OCI-M2 (cell line): ENCODE measurements at regions not wholly inside any gene's neighbourhood (a gene's known extent, or its start where the extent isn't known, plus 50 kb on each side); places are given as distances from the start of the nearest gene placed in this dataset.
"Not testable (repeated sequence)": the region's sequence is repeated elsewhere in the genome, so short reads cannot be mapped to it uniquely, and the experiment has no call there.

Experiments used
- DNase-seq: peaks from one replicate; lab custom pipeline; 2025; ENCODE audit not compliant: unreplicated experiment; lab: John Stamatoyannopoulos, UW

DNA sequence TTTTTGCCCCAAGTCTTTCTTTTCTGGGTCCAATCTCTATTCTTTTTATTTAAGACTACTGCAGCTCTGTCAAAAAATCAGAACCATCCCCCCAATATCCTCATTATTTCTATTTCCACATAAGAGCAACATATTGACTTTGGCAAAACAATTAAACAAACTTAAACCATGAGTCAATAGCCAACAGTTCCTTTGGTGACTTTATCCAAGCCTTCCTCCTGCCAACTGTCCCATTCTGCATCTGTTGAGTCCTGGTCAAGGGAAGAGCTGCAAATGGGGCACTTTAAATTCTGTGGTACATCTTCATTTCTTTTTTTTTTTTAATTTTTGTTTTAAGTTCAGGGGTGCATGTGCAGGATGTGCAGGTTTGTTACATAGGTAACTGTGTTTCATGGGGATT is 1875.0 kb upstream of the PCDH7 start:
- DNase-seq, result no peak

- DNase-seq, result not testable (repeated sequence)
These were observed 1863.1 kb upstream of the PCDH7 start for GRCh38 chr4:28857028-28857427.

GRCh38 chr4:28868841-28869240 is 1851.3 kb upstream of the PCDH7 start:
- no peak for DNase-seq

GRCh38 chr4:28879178-28879577 is 1841.0 kb upstream of the PCDH7 start:
- DNase-seq, result no peak

DNA sequence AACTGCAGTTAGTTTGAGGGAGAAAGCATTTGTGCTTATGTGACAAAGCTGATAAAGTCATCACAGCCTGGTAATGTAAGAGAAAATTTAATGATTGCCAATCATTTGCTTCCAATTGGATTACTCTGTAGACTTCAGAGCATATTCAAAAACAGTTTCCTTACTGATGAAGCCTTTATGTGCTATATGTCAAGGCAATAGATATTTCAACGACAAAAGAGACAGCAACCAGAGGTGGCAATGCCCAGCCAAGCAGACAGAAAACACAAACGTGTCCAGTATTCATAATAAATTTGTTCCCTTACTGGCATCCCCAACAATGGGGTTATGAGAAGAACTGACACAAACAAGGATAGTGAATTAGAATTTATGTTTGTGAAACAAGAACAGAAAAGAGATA is 1840.3 kb upstream of the PCDH7 start:
- no peak for DNase-seq

DNA sequence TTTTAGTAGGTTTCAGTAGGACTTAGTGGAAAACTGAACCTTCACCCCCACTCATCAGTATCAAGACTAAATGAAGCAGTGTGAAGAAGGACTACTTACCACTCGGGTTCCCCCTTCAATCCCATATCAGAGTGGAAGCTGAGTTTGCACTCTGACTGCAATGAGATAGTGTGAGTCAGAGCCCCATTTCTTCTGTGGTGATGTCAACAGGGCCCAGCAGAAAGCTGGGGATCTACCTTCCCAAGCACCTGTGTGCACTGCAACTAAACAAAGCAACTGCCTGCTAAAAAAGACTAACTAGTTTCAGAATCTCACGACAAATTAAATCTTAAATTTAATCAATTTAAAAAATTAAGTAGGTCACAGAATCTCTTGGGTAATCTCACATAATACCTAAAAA is 1837.0 kb upstream of the PCDH7 start:
- no peak for DNase-seq

GRCh38 chr4:28886934-28887333 is 1833.2 kb upstream of the PCDH7 start:
- no peak for DNase-seq

GRCh38 chr4:28890949-28891775 is 1829.0 kb upstream of the PCDH7 start:
- no peak for DNase-seq

DNA sequence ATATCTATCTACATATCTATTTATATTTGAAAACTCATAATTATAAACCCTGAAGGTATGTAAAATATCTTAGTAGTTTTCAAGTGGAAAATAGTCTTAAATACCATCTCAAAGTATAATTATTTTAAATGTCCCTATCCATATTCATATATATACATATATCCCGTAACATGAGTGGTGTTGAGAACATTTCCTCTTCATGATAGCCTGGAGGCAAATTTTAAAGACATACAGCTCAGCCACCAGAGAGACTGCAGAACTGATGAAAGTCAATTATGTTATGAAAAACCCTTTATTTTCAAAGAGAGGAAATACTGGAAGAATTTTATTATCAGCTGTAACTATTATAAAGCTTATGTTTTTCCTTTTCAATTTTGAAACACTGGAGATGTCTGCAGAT is 1806.7 kb upstream of the PCDH7 start:
- no peak for DNase-seq

DNA sequence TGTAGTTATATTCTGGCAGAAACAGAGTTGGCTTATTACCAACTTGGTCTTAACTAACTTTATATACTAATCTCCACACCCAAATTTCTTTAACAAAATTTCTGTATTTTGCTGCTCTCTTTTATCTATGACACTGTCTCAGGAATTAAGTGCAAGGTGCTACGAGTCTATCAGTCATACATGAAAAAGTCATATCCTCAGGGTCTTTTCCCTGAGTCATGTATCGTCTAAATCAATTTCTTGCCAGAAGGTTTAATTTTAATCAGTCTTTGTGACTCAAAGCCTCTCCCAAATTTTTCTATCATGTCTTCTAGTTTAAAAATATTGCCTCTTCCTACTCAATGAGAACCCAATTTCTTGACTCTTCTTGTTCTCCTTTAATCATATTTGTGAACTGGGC is 1803.6 kb upstream of the PCDH7 start:
- DNase-seq, result no peak

- DNase-seq, result no peak
These were observed 1801.3 kb upstream of the PCDH7 start for GRCh38 chr4:28918871-28919270.

GRCh38 chr4:28921886-28922285 is 1798.3 kb upstream of the PCDH7 start:
- no peak for DNase-seq

DNA sequence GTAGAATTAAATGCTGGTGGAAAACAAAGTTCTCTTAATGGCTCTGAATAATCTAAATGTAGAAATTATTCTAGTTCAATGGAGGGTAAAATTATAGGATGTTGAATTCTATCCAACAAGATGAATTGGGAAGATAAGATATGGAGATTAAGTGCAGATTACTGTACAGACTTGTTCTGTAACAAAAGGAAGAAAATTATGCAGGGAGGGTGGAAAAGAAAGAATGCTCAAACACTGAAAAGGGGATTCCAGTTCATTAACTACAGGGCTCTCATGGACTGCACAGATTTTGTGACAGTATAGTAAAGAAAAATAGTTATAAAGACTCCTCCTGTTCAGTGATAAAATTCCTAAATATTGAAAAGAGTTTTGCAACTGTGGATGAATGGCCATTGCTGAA is 1794.0 kb upstream of the PCDH7 start:
- DNase-seq, result no peak

DNA sequence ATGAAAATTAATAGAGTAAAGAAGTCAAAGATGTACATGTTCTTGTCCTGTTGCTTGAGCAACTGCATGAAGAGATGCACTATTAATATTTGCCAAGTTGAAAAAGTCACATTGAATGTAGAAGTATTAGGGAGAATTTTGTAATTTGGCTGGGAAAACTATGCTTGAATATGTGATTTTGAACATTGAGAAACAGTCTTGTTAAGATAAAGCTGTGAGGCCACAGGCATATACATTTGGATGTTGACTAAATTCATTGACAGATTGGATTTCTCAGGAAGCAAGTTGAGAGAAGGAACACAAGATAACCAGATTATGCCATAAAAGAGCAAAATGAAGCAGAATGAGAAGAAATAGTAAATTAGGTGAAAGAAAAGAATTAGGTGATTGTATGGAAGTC is 1777.5 kb upstream of the PCDH7 start:
- no peak for DNase-seq

DNA sequence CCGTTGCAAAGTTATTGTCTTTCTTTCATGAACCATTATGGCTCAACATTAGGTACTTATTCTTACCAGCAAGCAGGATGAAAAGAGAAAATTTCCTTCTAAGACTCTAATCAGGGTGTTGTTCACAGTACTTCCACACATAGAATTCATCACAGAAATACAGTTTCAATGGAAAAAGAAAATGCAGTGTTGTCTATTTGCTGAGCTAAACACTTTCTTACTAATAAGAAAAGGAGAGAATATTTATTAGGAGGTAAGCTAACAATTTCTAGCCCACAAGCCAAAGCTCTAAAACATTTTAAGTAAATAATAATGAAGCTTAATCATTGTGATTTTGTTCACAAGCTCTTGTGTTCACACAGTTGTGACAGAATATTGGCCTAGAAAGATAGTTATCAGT is 1772.8 kb upstream of the PCDH7 start:
- DNase-seq, result no peak

- DNase-seq, result no peak
These were observed 1771.7 kb upstream of the PCDH7 start for GRCh38 chr4:28948501-28948900.

- no peak for DNase-seq
These were observed 1753.2 kb upstream of the PCDH7 start for GRCh38 chr4:28966982-28967381.

DNA sequence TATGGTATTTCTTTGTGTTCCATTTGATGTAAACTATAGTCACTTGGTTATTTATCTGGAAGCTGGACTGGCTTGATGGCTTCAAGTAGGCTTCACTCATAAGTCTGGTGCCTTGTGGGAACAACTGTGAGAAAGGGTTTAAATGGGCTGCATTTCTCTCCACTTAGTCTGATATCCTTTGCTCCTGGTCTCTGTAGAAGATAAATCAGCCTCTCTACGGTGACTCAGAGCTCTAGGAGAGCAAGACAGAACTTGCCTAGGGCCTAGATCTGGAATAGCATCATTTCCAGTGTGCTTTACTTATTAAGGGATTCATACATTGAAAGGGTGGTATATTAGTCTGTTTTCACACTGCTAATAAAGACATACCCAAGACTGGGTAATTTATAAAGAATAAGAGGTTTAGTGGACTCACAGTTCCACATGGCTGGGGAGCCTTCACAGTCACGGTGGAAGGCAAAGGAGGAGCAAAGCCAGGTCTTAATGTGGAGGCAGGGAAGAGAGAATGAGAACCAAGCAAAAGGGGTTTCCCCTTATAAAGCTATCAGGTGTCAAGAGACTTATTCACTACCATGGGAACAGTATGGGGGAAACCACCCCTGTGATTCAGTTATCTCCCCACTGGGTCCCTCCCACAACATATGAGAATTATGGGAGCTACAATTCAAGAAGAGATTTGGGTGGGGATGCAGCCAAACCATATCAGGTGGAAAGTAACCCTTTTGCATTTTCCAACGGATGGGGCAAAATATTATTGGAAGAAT is 1746.4 kb upstream of the PCDH7 start:
- no peak for DNase-seq

- no peak for DNase-seq
These were observed 1743.8 kb upstream of the PCDH7 start for GRCh38 chr4:28976369-28976768.

DNA sequence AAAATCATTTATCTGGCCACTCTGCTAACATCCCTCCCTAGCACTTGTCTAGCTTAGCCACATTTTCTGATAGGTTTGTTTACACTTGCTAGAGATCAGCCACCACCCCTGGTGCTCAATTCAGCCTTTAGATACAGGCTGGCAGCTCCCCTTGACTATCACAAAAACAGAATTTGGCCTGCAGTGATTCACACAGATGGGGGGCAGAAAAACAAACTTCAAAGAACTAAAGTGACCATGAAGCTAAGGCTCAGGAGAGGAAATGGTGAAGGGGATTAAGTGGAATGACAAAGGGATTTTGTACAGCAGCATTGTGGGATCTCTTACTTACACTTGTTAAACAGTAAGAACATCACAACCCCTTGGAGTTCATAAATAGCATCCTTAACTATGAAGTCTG is 1718.0 kb upstream of the PCDH7 start:
- DNase-seq, result no peak

DNA sequence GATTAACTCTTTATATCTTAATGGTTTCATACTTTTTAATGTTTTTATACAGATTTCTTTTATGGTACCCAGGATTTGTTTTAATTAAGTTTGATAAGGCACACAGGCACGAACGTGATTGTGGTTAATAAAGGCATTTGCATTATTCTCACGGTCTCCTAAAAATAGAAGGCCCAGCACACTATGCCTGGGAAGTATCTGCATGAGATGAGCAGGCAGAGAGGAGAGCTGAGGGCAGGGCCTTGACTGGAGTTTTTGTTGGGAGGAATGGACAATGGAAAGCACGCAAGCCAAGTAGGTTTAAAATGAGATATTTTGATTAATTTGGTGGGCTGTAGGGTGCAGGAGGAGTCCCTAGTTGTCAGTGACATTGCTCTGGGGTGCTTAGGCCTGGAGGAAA is 1714.3 kb upstream of the PCDH7 start:
- DNase-seq, result no peak

GRCh38 chr4:29009908-29010307 is 1710.3 kb upstream of the PCDH7 start:
- no peak for DNase-seq

DNA sequence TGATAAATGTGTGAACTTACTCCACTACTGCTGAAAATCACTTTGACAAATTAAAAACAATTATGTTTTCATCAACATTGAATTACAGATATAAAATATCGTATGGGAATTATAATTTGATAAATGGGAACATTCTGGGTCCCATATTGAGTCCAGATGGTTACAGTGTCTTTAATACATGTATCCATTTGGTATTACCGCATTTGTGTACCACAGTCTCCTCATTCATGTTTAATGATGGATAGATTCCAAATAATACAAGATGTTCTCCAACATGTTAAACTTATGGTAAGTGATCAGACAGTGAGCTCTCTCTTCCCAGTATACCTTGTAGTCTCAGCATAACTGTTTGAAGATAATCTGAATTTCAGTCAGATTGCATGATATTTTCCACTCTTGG is 1706.8 kb upstream of the PCDH7 start:
- no peak for DNase-seq
